Neural cell (in vitro differentiated cells): ENCODE measurements at regions not wholly inside any gene's neighbourhood (a gene's known extent, or its start where the extent isn't known, plus 50 kb on each side); places are given as distances from the start of the nearest gene placed in this dataset.

ENCODE experiments used
- H2AFZ ChIP-seq: fragments of 200-600, 300-800 bp; sonication (generic), shearing (Covaris generic); 2 replicates; pipeline ENCODE4 v1.6.0; 2014; ENCODE audit warnings: low read depth, mild to moderate bottlenecking, antibody characterized with exemption, low read length, moderate library complexity
- H3F3A ChIP-seq: fragments of 200-600 bp; shearing (Covaris generic); 2 replicates; pipeline ENCODE4 v1.6.1; 2016; ENCODE audit warnings: mild to moderate bottlenecking, moderate library complexity, mixed read lengths, antibody characterized with exemption, low read length; ENCODE audit not compliant: insufficient read depth, poor library complexity, severe bottlenecking
- H3K27ac ChIP-seq: fragments of 200-600, 300-800 bp; sonication (generic), shearing (Covaris generic); 2 replicates; pipeline ENCODE4 v1.5.1; 2014; ENCODE audit warnings: mild to moderate bottlenecking, low read length, moderate library complexity
- H3K27me3 ChIP-seq: fragments of 300-800, 200-600 bp; sonication (generic), shearing (Covaris generic); 2 replicates; pipeline ENCODE4 v1.6.0; 2014; ENCODE audit warnings: mild to moderate bottlenecking, low read depth, low read length, moderate library complexity; ENCODE audit not compliant: insufficient read depth
- H3K36me3 ChIP-seq: fragments of 300-800, 200-600 bp; sonication (generic), shearing (Covaris generic); 2 replicates; pipeline ENCODE4 v1.5.1; 2014; ENCODE audit warnings: mild to moderate bottlenecking, antibody characterized with exemption, low read length, moderate library complexity; ENCODE audit not compliant: insufficient read depth
- H3K4me2 ChIP-seq: fragments of 300-800, 200-600 bp; sonication (generic), shearing (Covaris generic); 2 replicates; pipeline ENCODE4 v1.6.0; 2014; ENCODE audit warnings: mild to moderate bottlenecking, low read length
- H3K4me3 ChIP-seq: fragments of 300-800, 200-600 bp; sonication (generic), shearing (Covaris generic); 2 replicates; pipeline ENCODE4 v1.5.1; 2014; ENCODE audit warnings: mild to moderate bottlenecking, low read length, moderate library complexity
- H3K79me2 ChIP-seq: fragments of 200-600 bp; shearing (Covaris generic); replicated peaks from 2 replicates; pipeline ENCODE4 v1.6.0; 2014; ENCODE audit warnings: mild to moderate bottlenecking, low read length, moderate library complexity; ENCODE audit not compliant: insufficient read depth
- H3K9ac ChIP-seq: fragments of 300-800, 200-600 bp; sonication (generic), shearing (Covaris generic); 2 replicates; pipeline ENCODE4 v1.6.1; 2016; ENCODE audit warnings: mild to moderate bottlenecking, low read length, mixed read lengths
- H3K9me2 ChIP-seq: fragments of 200-600 bp; shearing (Covaris generic); 2 replicates; pipeline ENCODE4 v1.6.1; 2016; ENCODE audit warnings: mild to moderate bottlenecking, low read length, mixed read lengths; ENCODE audit not compliant: insufficient read depth
- H3K9me3 ChIP-seq: fragments of 200-600, 300-800 bp; sonication (generic), shearing (Covaris generic); 2 replicates; pipeline ENCODE4 v1.6.1; 2016; ENCODE audit warnings: mild to moderate bottlenecking, mixed run types, low read length, moderate library complexity, mixed read lengths
- H4K20me1 ChIP-seq: fragments of 200-600 bp; shearing (Covaris generic); 2 replicates; pipeline ENCODE4 v1.6.1; 2016; ENCODE audit warnings: mild to moderate bottlenecking, mixed run types; ENCODE audit not compliant: insufficient read depth
- CTCF ChIP-seq: fragments of 450-650 bp; IDR thresholded peaks from 2 replicates; pipeline ENCODE4 v1.5.1; 2014; ENCODE audit warnings: antibody characterized with exemption, mild to moderate bottlenecking, moderate library complexity; ENCODE audit not compliant: poor library complexity, severe bottlenecking
- EP300 ChIP-seq: fragments of 450-650 bp; conservative IDR thresholded peaks from 2 replicates; pipeline ENCODE4 v1.6.1; 2014; ENCODE audit warnings: antibody characterized with exemption, mild to moderate bottlenecking, moderate library complexity; ENCODE audit not compliant: poor library complexity, severe bottlenecking
- EZH2 ChIP-seq: fragments of 200-600, 300-800 bp; shearing (Covaris generic), sonication (generic); IDR thresholded peaks from 2 replicates; pipeline ENCODE4 v1.6.1; 2014; ENCODE audit warnings: antibody characterized with exemption, low read length, borderline replicate concordance, mild to moderate bottlenecking; ENCODE audit not compliant: insufficient read depth, poor library complexity, severe bottlenecking
- MXI1 ChIP-seq: fragments of 450-650 bp; conservative IDR thresholded peaks from 2 replicates; pipeline ENCODE4 v1.6.1; 2014; ENCODE audit warnings: antibody characterized with exemption, mild to moderate bottlenecking; ENCODE audit not compliant: poor library complexity, severe bottlenecking
- POLR2AphosphoS5 ChIP-seq: IDR thresholded peaks from 2 replicates; pipeline ENCODE4 v1.6.1; 2012
- RAD21 ChIP-seq: fragments of 450-650 bp; conservative IDR thresholded peaks from 2 replicates; pipeline ENCODE4 v1.6.1; 2014; ENCODE audit warnings: antibody characterized with exemption, mild to moderate bottlenecking, moderate library complexity
- SMC3 ChIP-seq: fragments of 450-650 bp; conservative IDR thresholded peaks from 2 replicates; pipeline ENCODE4 v1.6.1; 2014; ENCODE audit warnings: antibody characterized with exemption, mild to moderate bottlenecking, moderate library complexity; ENCODE audit not compliant: poor library complexity
- TAF1 ChIP-seq: IDR thresholded peaks from 2 replicates; pipeline ENCODE4 v1.6.1; 2012; ENCODE audit warnings: low read depth
- TF ChIP-seq, protein P1 (sequence below): IDR thresholded peaks from 2 replicates; pipeline ENCODE4 v1.6.1; 2012; ENCODE audit warnings: borderline replicate concordance

DNA sequence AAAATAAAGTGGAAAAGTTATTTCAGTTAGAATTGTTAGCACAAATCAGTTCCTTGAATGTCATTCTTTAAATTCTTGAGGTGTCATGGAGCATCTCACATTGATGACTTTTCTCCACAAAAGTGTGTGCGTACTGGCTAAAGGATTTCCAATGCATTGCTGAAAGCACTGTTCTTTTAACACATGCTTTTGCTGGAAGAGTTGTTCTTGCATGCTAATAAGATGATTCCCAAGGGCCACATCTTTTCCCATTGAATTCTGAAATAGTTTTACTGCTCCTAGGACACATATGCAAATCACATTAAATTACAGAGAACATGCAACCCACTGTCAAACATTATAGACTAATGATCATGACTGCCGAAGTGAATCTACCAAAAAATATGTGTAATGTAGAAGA is 516.3 kb upstream of the CADM2 start:
- no peaks in the 10 kb centered on the region for H3K9me3 ChIP-seq
- no peaks in the 10 kb centered on the region for H3K36me3 ChIP-seq
- H3K9me2 ChIP-seq: no peaks in the 10 kb centered on the region
- no peaks in the 10 kb centered on the region for H3K27me3 ChIP-seq
- H3K4me3 ChIP-seq: no peak overlapping the region
- H3K4me2 ChIP-seq: no peak overlapping the region
- H2AFZ ChIP-seq: no peak overlapping the region
- no peak overlapping the region for H3K27ac ChIP-seq
- TF ChIP-seq, protein P1, sequence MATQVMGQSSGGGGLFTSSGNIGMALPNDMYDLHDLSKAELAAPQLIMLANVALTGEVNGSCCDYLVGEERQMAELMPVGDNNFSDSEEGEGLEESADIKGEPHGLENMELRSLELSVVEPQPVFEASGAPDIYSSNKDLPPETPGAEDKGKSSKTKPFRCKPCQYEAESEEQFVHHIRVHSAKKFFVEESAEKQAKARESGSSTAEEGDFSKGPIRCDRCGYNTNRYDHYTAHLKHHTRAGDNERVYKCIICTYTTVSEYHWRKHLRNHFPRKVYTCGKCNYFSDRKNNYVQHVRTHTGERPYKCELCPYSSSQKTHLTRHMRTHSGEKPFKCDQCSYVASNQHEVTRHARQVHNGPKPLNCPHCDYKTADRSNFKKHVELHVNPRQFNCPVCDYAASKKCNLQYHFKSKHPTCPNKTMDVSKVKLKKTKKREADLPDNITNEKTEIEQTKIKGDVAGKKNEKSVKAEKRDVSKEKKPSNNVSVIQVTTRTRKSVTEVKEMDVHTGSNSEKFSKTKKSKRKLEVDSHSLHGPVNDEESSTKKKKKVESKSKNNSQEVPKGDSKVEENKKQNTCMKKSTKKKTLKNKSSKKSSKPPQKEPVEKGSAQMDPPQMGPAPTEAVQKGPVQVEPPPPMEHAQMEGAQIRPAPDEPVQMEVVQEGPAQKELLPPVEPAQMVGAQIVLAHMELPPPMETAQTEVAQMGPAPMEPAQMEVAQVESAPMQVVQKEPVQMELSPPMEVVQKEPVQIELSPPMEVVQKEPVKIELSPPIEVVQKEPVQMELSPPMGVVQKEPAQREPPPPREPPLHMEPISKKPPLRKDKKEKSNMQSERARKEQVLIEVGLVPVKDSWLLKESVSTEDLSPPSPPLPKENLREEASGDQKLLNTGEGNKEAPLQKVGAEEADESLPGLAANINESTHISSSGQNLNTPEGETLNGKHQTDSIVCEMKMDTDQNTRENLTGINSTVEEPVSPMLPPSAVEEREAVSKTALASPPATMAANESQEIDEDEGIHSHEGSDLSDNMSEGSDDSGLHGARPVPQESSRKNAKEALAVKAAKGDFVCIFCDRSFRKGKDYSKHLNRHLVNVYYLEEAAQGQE: peak; percentile 49
- TF ChIP-seq EP300 (no peak), SMC3 (no peak), RAD21 (no peak)
- no peak overlapping the region for H3K9ac ChIP-seq
- no peaks in the 10 kb centered on the region for H4K20me1 ChIP-seq
- H3F3A ChIP-seq: no peaks in the 10 kb centered on the region
- H3K79me2 ChIP-seq: no peaks in the 10 kb centered on the region

DNA sequence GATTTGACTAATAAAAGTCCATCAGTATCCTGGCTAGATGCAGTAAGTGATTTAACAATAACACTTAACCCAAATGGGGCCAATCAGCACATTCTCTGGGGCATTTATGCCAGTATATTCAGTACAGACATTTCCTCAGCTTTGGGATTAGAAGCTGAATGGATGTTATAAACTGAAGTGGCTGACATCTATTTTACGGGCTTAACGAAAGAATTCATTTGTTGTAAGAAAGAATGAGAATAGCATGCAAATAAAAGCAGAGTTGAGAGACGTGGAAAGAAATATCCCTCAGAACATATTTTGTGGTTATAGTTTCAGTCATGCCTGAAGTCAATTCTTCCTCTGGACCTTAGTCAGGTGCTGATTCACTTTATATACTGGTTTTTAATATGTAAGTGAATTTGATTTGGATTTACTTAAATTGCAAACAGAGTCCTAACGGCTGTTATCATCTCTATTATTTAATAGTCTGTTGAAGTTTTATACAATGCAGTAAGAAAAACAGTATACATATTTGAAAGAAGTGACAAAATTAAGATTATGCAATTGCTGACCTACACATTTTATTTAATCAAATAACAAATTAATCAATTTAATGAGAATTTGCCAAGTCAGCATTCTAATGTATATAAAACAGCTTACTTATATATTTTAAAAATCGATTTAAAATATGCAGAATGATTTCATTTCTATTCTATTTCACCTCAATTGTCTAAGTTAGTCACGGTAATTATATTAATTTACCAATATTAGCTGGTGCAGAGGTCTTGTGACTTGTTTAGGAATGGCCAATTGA is 513.9 kb upstream of the CADM2 start:
- H3K27me3 ChIP-seq: no peaks in the 10 kb centered on the region
- H3K9me3 ChIP-seq: no peaks in the 10 kb centered on the region
- H3K9ac ChIP-seq: no peak overlapping the region
- H4K20me1 ChIP-seq: no peaks in the 10 kb centered on the region
- H3K27ac ChIP-seq: no peak overlapping the region
- no peak overlapping the region for H2AFZ ChIP-seq
- H3K9me2 ChIP-seq: no peaks in the 10 kb centered on the region
- H3K79me2 ChIP-seq: no peaks in the 10 kb centered on the region
- no peak for TF ChIP-seq TAF1
- TF ChIP-seq MXI1: no peak
- no peak for TF ChIP-seq SMC3
- TF ChIP-seq POLR2AphosphoS5: no peak
- TF ChIP-seq CTCF: no peak
- TF ChIP-seq, protein P1: no peak
- TF ChIP-seq EZH2: no peak
- no peak for TF ChIP-seq RAD21
- TF ChIP-seq EP300: no peak
- H3K36me3 ChIP-seq: no peaks in the 10 kb centered on the region
- H3K4me3 ChIP-seq: no peak overlapping the region
- H3F3A ChIP-seq: no peaks in the 10 kb centered on the region
- no peak overlapping the region for H3K4me2 ChIP-seq
